CD4-positive, CD25-positive, alpha-beta regulatory T cell (primary cell): ENCODE measurements at regions not wholly inside any gene's neighbourhood (a gene's known extent, or its start where the extent isn't known, plus 50 kb on each side); places are given as distances from the start of the nearest gene placed in this dataset.
A peak's percentile ranks its signal among the peaks of the same experiment; 100 is the strongest.
"Not testable (repeated sequence)": the region's sequence is repeated elsewhere in the genome, so short reads cannot be mapped to it uniquely, and the experiment has no call there.

ENCODE experiments used
- ATAC-seq, 2 donors: fragments of 150-1000 bp; cut with Tn5 transposase; one replicate each; pipeline ENCODE4 v1.10.0; 2021; ENCODE audit warnings: low read depth in 2 of 2, moderate number of reproducible peaks in 2 of 2, moderate library complexity in 1 of 2
- DNase-seq, 3 donors: peaks; one replicate each; pipeline versions ENCODE4 v3.0.0 to v3.0.0-alpha.2; 2012 to 2022; ENCODE audit warnings: mixed read lengths in 1 of 3
- H3K27ac ChIP-seq: one replicate; pipeline ENCODE4 v1.7.0; 2013; ENCODE audit warnings: mild to moderate bottlenecking, low read length; ENCODE audit not compliant: insufficient read depth, poor library complexity, severe bottlenecking
- H3K27me3 ChIP-seq: one replicate; pipeline ENCODE4 v1.7.0; 2013; ENCODE audit warnings: low read length; ENCODE audit not compliant: control insufficient read depth, insufficient read depth
- H3K36me3 ChIP-seq: one replicate; pipeline ENCODE4 v1.7.0; 2013; ENCODE audit warnings: mild to moderate bottlenecking, low read length, moderate library complexity; ENCODE audit not compliant: control insufficient read depth, insufficient read depth
- H3K4me1 ChIP-seq: 2 replicates; pipeline ENCODE4 v1.7.0; 2013; ENCODE audit warnings: mild to moderate bottlenecking, low read length; ENCODE audit not compliant: insufficient read depth, control insufficient read depth, poor library complexity, severe bottlenecking
- H3K4me3 ChIP-seq: one replicate; pipeline ENCODE4 v1.7.0; 2013; ENCODE audit warnings: low read depth, mild to moderate bottlenecking, low read length, moderate library complexity
- H3K9me3 ChIP-seq, 2 experiments: 1 replicate in 1 of 2; 2 replicates in 1 of 2; pipeline ENCODE4 v1.7.0; 2013; ENCODE audit warnings: low read length in 2 of 2, mild to moderate bottlenecking in 1 of 2, moderate library complexity in 1 of 2; ENCODE audit not compliant: control insufficient read depth in 2 of 2
- H3K27ac Mint-ChIP-seq, 3 donors: one replicate each; pipeline ENCODE4 v1.8.0; 2020 to 2022; ENCODE audit warnings: mild to moderate bottlenecking in 3 of 3, mixed read lengths in 3 of 3, moderate library complexity in 2 of 3
- H3K27me3 Mint-ChIP-seq: one replicate; pipeline ENCODE4 v1.8.0; 2022; ENCODE audit warnings: mild to moderate bottlenecking, mixed read lengths
- H3K36me3 Mint-ChIP-seq: one replicate; pipeline ENCODE4 v1.8.0; 2020; ENCODE audit warnings: mixed read lengths
- H3K4me1 Mint-ChIP-seq, 4 donors: one replicate each; pipeline ENCODE4 v1.8.0; 2020 to 2022; ENCODE audit warnings: mixed read lengths in 4 of 4, mild to moderate bottlenecking in 1 of 4
- H3K4me3 Mint-ChIP-seq, 4 donors: one replicate each; pipeline ENCODE4 v1.8.0; 2020 to 2022; ENCODE audit warnings: mild to moderate bottlenecking in 4 of 4, mixed read lengths in 4 of 4, moderate library complexity in 3 of 4
- H3K9me3 Mint-ChIP-seq, 7 donors: one replicate each; pipeline ENCODE4 v1.8.0; 2020 to 2022; ENCODE audit warnings: mixed read lengths in 7 of 7, mild to moderate bottlenecking in 3 of 7, moderate library complexity in 2 of 7

- DNase-seq = no peak
- ATAC-seq = no peak
- Mint-ChIP-seq H3K27me3 (no peaks in the 10 kb centered on the region), H3K27ac (no peak overlapping the region), H3K36me3 (no peaks in the 10 kb centered on the region), H3K4me3 (no peak overlapping the region), H3K9me3 (peaks cover 0 to 8% (median 2%) of the 10 kb centered on the region in 7 donors), H3K4me1 (no peaks in the 10 kb centered on the region)
- no peak overlapping the region for H3K27ac ChIP-seq
- H3K4me3 ChIP-seq = no peak overlapping the region
- no peaks in the 10 kb centered on the region for H3K9me3 ChIP-seq
- no peaks in the 10 kb centered on the region for H3K4me1 ChIP-seq
- H3K27me3 ChIP-seq = no peaks in the 10 kb centered on the region
- H3K36me3 ChIP-seq = no peaks in the 10 kb centered on the region
These were observed 76.8 kb upstream of the COX20 start for GRCh38 chr1:244758708-244759107.

- ATAC-seq (no peak), DNase-seq (no peak)
- no peak overlapping the region for H3K4me3 Mint-ChIP-seq
- H3K27me3 ChIP-seq = no peaks in the 10 kb centered on the region
- H3K36me3 Mint-ChIP-seq = no peaks in the 10 kb centered on the region
- no peak overlapping the region for H3K27ac ChIP-seq
- no peaks in the 10 kb centered on the region for H3K4me1 Mint-ChIP-seq
- no peaks in the 10 kb centered on the region for H3K4me1 ChIP-seq
- no peak overlapping the region for H3K4me3 ChIP-seq
- H3K27ac Mint-ChIP-seq = no peak overlapping the region
- peaks cover 0 to 8% (median 2%) of the 10 kb centered on the region in 7 donors for H3K9me3 Mint-ChIP-seq
- H3K27me3 Mint-ChIP-seq = peaks cover under 1% of the 10 kb centered on the region
- no peaks in the 10 kb centered on the region for H3K36me3 ChIP-seq
- no peaks in the 10 kb centered on the region for H3K9me3 ChIP-seq
These were observed 76.3 kb upstream of the COX20 start for GRCh38 chr1:244759158-244759557.

GRCh38 chr1:244760471-244760870 lies 75.0 kb upstream of the COX20 start:
- Histone ChIP-seq H3K27ac (no peak overlapping the region), H3K4me3 (no peak overlapping the region), H3K27me3 (no peaks in the 10 kb centered on the region), H3K9me3 (no peaks in the 10 kb centered on the region), H3K4me1 (no peaks in the 10 kb centered on the region), H3K36me3 (no peaks in the 10 kb centered on the region)
- Mint-ChIP-seq H3K4me1 (no peaks in the 10 kb centered on the region), H3K4me3 (no peak overlapping the region), H3K36me3 (no peaks in the 10 kb centered on the region), H3K27me3 (peaks cover 13% of the 10 kb centered on the region), H3K9me3 (peaks cover 0 to 8% (median 2%) of the 10 kb centered on the region in 7 donors), H3K27ac (no peak overlapping the region)
- DNase-seq = no peak
- no peak for ATAC-seq

- Mint-ChIP-seq H3K36me3 (no peaks in the 10 kb centered on the region), H3K9me3 (peaks cover 0 to 8% (median 2%) of the 10 kb centered on the region in 7 donors)
- no peak for ATAC-seq
These were observed 74.2 kb upstream of the COX20 start for GRCh38 chr1:244761279-244761678.

GRCh38 chr1:244762629-244763028 lies 72.8 kb upstream of the COX20 start:
- Histone ChIP-seq H3K27me3 (no peaks in the 10 kb centered on the region), H3K36me3 (no peaks in the 10 kb centered on the region), H3K9me3 (no peaks in the 10 kb centered on the region), H3K4me1 (no peaks in the 10 kb centered on the region), H3K4me3 (no peak overlapping the region), H3K27ac (no peak overlapping the region)
- Mint-ChIP-seq H3K9me3 (peaks cover 0 to 8% (median 2%) of the 10 kb centered on the region in 7 donors), H3K36me3 (no peaks in the 10 kb centered on the region), H3K27me3 (peaks cover 17% of the 10 kb centered on the region), H3K27ac (peak overlapping the region in 1 of 3 donors; percentile 1), H3K4me1 (no peaks in the 10 kb centered on the region), H3K4me3 (no peak overlapping the region)
- DNase-seq (no peak), ATAC-seq (no peak)

More at GRCh38 chr1:244761279-244761678, 74.2 kb upstream of the COX20 start:
- Histone ChIP-seq H3K27ac (no peak overlapping the region), H3K36me3 (no peaks in the 10 kb centered on the region), H3K27me3 (no peaks in the 10 kb centered on the region), H3K4me3 (no peak overlapping the region), H3K4me1 (no peaks in the 10 kb centered on the region), H3K9me3 (no peaks in the 10 kb centered on the region)
- Mint-ChIP-seq H3K27me3 (peaks cover 17% of the 10 kb centered on the region), H3K4me3 (no peak overlapping the region), H3K27ac (no peak overlapping the region), H3K4me1 (no peaks in the 10 kb centered on the region)
- no peak for DNase-seq

- Mint-ChIP-seq H3K4me3 (no peak overlapping the region), H3K27me3 (peaks cover 17% of the 10 kb centered on the region), H3K9me3 (peaks cover 0 to 2% (median 0%) of the 10 kb centered on the region in 7 donors), H3K27ac (no peak overlapping the region), H3K36me3 (no peaks in the 10 kb centered on the region), H3K4me1 (no peaks in the 10 kb centered on the region)
- no peak for ATAC-seq
- Histone ChIP-seq H3K4me3 (no peak overlapping the region), H3K9me3 (no peaks in the 10 kb centered on the region), H3K27ac (no peak overlapping the region), H3K27me3 (no peaks in the 10 kb centered on the region), H3K4me1 (no peaks in the 10 kb centered on the region), H3K36me3 (no peaks in the 10 kb centered on the region)
- DNase-seq = no peak
These were observed 67.3 kb upstream of the COX20 start for GRCh38 chr1:244768186-244768585.

GRCh38 chr1:244768804-244769203 lies 66.7 kb upstream of the COX20 start:
- Mint-ChIP-seq H3K27me3 (peaks cover 17% of the 10 kb centered on the region), H3K27ac (no peak overlapping the region), H3K4me3 (no peak overlapping the region), H3K4me1 (no peaks in the 10 kb centered on the region), H3K9me3 (peaks cover 0 to 2% (median 0%) of the 10 kb centered on the region in 7 donors), H3K36me3 (no peaks in the 10 kb centered on the region)
- ATAC-seq = no peak
- Histone ChIP-seq H3K4me1 (no peaks in the 10 kb centered on the region), H3K4me3 (no peak overlapping the region), H3K27me3 (no peaks in the 10 kb centered on the region), H3K27ac (no peak overlapping the region), H3K36me3 (no peaks in the 10 kb centered on the region), H3K9me3 (no peaks in the 10 kb centered on the region)
- no peak for DNase-seq

GRCh38 chr1:244770556-244770955 lies 64.9 kb upstream of the COX20 start:
- H3K36me3 Mint-ChIP-seq, ATAC-seq, H3K27ac ChIP-seq, H3K4me1 Mint-ChIP-seq, H3K27me3 ChIP-seq, DNase-seq, H3K27me3 Mint-ChIP-seq, H3K36me3 ChIP-seq, H3K4me3 Mint-ChIP-seq, H3K9me3 ChIP-seq, H3K4me1 ChIP-seq, H3K4me3 ChIP-seq, H3K9me3 Mint-ChIP-seq: not testable (repeated sequence)
- H3K27ac Mint-ChIP-seq = peak overlapping the region in 1 of 3 donors; percentile 21
